Ovary (tissue), 1 donor: ENCODE measurements at regions not wholly inside any gene's neighbourhood (a gene's known extent, or its start where the extent isn't known, plus 50 kb on each side); places are given as distances from the start of the nearest gene placed in this dataset.

Experiments
- EP300 ChIP-seq: sonication (generic); formaldehyde crosslinking; IDR thresholded peaks from one replicate; pipeline ENCODE4 v1.6.1; 2017; ENCODE audit warnings: antibody characterized with exemption
- POLR2A ChIP-seq: fragments of 450-650 bp; IDR thresholded peaks from one replicate; pipeline ENCODE4 v1.6.1; 2017; ENCODE audit warnings: antibody characterized with exemption, mild to moderate bottlenecking, moderate library complexity

GRCh38 chr2:31674446-31674845 lies 93.7 kb upstream of the SRD5A2 start:
- TF ChIP-seq POLR2A (no peak), EP300 (no peak)
